ENCODE measurements at regions not wholly inside any gene's neighbourhood (a gene's known extent, or its start where the extent isn't known, plus 50 kb on each side); places are given as distances from the start of the nearest gene placed in this dataset.

DNA sequence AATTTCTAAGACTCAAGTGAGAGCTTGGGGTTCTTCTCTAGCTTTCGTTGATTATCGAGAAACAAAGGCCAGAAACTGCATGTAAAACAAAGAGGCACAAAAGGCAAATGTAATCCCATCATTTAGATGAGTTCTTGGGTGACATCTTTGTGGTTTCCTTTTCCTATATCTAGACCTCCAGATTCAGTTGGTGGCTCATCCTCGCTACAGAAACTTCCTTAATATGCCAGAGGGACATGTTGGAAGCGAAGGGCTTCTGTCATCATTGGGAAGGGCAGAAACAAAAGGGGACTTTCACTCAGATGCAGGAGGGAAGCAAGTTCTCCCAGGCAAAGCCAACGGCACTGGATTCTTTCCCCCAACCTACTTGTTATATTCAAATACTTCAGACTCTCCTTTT, 150.6 kb upstream of the ZFHX3 start:
- in situ Hi-C loops (cut with HindIII; ENCODE audit: low pct_unique_long_range_greater_than_20kb, low sequenced_read_pairs), result no loop called here
- DNase-seq (ENCODE audit: low read depth in 1 of 2, low spot score in 1 of 2), result no peak
- TF ChIP-seq JUND (IDR thresholded peaks at IDR 0.05; ENCODE audit: low read depth), result no peak

DNA sequence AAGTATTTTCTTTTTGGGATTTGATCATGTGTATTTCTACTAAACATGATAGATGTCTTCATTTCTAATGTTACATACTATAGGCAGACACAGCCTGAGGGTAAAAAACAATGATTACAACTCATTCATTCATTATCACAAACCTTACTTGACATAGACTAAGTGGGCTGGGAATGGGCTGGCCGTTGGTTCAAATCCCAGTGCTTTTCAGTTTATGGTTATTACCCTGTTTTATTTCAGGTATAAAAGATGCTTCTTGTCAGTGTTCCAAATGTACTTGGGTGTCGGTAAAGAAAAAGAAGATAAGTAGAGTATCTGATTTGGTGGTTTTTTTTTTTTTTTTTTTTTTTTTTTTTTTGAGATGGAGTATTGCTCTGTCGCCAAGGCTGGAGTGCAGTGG, 149.7 kb upstream of the ZFHX3 start:
- TF ChIP-seq JUND (IDR thresholded peaks at IDR 0.05; ENCODE audit: low read depth), result no peak
- DNase-seq (ENCODE audit: low read depth in 1 of 2, low spot score in 1 of 2), result no peak
- in situ Hi-C loops (cut with HindIII; ENCODE audit: low pct_unique_long_range_greater_than_20kb, low sequenced_read_pairs), result no loop called here

DNA sequence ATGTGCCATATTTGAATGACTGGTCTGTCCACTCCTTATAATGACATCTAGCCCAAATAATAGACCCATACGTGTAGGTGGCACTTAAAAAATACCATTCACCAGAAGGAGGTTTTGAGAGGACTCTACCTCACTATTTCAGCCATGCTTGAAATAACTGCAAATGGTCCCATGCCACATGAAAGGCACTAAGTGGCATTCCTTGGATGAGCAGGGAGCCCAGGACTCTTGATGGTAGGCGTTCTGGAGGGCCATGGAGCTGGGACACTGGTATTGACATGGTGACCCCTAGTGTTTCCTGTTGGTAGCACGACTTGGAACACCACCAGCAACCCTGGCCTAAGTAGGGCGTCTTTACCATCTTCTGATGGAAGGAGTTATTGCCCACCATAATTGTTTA, 148.7 kb upstream of the ZFHX3 start:
- peak in 1 of 2 experiments; percentile 77 for DNase-seq (ENCODE audit: low read depth in 1 of 2, low spot score in 1 of 2)
- no peak for TF ChIP-seq JUND (IDR thresholded peaks at IDR 0.05; ENCODE audit: low read depth)
- in situ Hi-C loops (cut with HindIII; ENCODE audit: low pct_unique_long_range_greater_than_20kb, low sequenced_read_pairs), result no loop called here

DNA sequence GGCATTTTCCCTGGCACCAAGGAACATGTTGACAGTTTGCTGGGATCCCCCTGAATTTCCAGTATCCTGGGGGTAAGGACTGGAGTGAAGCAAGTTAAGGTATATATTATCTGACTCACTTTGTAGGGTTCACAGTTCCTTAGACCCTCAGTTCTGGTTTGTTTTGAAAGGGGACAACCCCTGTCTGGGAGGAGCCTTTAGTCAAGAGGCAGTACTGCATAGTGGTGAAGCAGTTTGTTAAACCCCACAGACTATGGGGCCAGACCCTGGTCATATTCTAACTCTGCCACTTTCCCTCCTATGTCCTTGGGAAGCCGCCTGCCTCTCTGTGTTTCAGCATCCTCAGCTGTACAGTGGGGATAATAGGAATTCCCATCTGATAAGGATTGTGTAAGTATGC, 145.5 kb upstream of the ZFHX3 start:
- no peak for TF ChIP-seq JUND (IDR thresholded peaks at IDR 0.05; ENCODE audit: low read depth)
- in situ Hi-C loops (cut with HindIII; ENCODE audit: low pct_unique_long_range_greater_than_20kb, low sequenced_read_pairs), result no loop called here
- DNase-seq (ENCODE audit: low read depth in 1 of 2, low spot score in 1 of 2), result no peak

DNA sequence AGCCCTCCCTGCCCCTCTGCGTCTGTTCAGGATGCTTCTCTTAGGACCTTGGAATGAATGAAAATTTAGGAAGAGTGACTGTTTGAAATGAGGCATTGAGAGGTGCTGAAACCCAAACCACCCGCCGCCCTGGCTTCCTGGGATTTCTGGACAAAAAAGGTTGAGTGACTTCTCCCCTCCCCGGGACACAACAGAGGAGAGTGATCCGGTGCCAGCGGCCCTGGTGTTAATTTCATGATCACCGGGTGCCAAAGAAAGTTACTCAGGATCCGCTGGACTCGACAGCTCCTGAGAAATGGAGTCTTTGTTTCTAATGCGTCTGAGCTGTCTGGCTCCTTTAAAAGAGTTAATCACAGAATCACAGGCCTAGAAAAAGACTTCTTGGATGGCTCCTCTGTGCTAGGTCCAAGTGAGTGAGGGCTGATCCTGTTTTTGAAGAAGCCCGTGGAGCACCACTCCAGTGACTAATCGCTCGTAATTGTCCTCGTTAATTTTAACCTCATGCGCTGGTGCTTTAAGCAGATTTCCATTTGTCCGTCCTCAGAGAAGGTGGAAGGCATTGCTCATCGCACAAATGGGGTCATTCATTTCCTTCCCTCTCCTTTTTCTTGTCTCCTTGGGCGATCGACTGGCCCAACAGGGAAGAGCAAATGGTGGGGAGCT, 144.4 kb upstream of the ZFHX3 start:
- TF ChIP-seq JUND (IDR thresholded peaks at IDR 0.05; ENCODE audit: low read depth), result no peak
- in situ Hi-C loops (cut with HindIII; ENCODE audit: low pct_unique_long_range_greater_than_20kb, low sequenced_read_pairs), result no loop called here
- no peak for DNase-seq (ENCODE audit: low read depth in 1 of 2, low spot score in 1 of 2)

DNA sequence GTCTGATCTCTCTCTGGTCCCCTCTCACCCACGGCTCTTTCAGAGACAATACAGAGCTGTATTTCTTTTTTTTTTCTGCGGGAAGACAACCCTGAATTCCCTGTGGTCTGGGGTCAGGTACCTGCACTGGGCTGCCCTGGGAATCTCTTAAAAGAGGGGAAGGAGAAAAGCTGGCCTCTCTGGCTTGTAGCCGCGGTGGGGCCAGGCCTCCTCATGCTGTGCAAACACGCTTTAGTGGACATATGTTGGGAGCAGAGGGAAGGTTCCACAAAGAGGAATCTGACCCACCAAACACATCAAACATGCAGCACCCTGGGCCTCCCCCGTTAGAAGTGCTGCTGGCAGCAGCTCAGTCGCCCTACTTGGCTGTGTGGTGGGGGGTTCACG, 143.7 kb upstream of the ZFHX3 start:
- in situ Hi-C loops (cut with HindIII; ENCODE audit: low pct_unique_long_range_greater_than_20kb, low sequenced_read_pairs), result no loop called here
- TF ChIP-seq JUND (IDR thresholded peaks at IDR 0.05; ENCODE audit: low read depth), result no peak
- DNase-seq (ENCODE audit: low read depth in 1 of 2, low spot score in 1 of 2), result no peak

DNA sequence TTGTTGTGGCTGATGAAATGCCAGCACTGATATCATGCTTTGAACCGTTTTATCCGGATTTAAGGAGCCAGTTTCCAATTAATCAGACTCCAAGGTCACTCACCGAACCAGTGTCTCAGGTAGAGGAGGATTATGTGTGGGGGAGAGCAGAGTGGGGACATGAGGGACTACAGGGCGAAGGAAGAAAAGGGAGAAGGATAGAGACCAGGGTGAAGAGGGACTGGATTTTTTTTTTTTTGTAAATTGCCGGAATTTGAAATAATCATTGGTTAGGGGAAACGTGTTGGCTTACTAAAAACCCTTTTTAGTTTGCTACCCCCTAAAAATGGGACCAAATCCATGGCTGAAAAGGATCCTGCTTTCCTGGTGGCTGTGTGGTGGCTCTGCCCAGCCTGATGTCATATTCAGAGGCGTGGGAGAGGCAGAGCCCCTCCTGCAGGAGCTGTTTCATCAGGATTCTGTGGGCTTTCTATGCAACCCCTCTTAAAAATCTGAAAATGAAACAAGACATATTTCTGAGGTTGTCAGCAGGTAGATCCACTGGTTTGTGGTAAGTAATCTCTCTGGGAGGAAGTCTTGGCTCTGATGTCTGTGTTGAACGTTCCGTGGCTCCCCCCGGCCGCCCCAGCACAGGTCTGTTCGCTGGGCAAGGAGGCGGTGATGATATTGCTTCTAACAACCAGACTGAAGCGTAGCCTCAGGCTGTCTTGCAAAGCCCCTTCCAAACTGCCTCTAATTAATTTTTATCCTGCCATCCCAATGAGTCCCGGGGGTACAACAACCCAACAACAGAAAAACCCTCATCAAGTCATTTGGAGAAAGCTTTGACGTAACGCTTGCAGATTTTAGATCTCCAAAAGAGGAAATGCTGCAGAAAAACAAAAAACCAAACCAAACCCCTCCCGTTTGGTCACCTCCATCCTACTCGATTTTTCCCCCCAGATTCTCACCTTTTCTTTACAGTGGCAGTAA, 143.0 kb upstream of the ZFHX3 start:
- no peak for TF ChIP-seq JUND (IDR thresholded peaks at IDR 0.05; ENCODE audit: low read depth)
- in situ Hi-C loops (cut with HindIII; ENCODE audit: low pct_unique_long_range_greater_than_20kb, low sequenced_read_pairs), result no loop called here
- no peak for DNase-seq (ENCODE audit: low read depth in 1 of 2, low spot score in 1 of 2)

DNA sequence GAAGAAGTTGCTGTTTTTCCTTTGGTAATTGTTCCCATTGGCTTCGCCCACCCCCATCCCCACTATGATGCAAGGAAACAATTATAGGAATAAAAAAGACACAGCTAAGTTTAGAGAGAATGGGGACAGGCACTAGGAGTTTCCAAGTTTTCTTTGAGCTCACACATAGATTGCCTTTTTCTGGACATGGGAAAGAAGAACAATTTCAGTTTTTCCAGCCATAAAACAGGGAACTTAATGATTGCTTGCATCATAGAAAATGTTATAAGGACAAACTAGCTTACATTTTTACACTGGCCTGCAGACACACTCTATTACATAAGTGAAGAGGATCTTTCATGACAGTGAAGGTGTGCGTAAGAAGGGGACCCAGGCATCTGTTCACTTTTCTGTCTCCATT, 142.3 kb upstream of the ZFHX3 start:
- DNase-seq (ENCODE audit: low read depth in 1 of 2, low spot score in 1 of 2), result no peak
- in situ Hi-C loops (cut with HindIII; ENCODE audit: low pct_unique_long_range_greater_than_20kb, low sequenced_read_pairs), result no loop called here
- no peak for TF ChIP-seq JUND (IDR thresholded peaks at IDR 0.05; ENCODE audit: low read depth)

DNA sequence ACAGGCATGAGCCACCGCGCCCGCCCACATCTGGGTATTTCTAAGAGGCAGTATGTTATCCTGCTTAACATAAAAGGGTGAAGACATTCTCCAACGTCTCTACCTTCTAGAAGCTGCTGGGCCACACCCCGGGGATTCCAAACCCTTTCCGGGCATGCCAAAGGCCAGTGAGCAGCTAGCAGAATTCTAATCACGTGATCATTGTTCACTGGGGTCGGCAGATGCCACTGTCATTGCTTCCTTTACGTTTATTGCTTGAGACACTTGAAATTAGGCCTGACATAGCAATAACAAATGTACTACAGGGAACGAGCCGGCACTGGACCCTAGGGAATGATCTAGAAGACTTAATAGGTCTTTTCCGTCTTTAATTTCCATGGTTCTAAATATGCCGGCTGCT, 141.2 kb upstream of the ZFHX3 start:
- no peak for TF ChIP-seq JUND (IDR thresholded peaks at IDR 0.05; ENCODE audit: low read depth)
- in situ Hi-C loops (cut with HindIII; ENCODE audit: low pct_unique_long_range_greater_than_20kb, low sequenced_read_pairs), result no loop called here
- no peak for DNase-seq (ENCODE audit: low read depth in 1 of 2, low spot score in 1 of 2)

DNA sequence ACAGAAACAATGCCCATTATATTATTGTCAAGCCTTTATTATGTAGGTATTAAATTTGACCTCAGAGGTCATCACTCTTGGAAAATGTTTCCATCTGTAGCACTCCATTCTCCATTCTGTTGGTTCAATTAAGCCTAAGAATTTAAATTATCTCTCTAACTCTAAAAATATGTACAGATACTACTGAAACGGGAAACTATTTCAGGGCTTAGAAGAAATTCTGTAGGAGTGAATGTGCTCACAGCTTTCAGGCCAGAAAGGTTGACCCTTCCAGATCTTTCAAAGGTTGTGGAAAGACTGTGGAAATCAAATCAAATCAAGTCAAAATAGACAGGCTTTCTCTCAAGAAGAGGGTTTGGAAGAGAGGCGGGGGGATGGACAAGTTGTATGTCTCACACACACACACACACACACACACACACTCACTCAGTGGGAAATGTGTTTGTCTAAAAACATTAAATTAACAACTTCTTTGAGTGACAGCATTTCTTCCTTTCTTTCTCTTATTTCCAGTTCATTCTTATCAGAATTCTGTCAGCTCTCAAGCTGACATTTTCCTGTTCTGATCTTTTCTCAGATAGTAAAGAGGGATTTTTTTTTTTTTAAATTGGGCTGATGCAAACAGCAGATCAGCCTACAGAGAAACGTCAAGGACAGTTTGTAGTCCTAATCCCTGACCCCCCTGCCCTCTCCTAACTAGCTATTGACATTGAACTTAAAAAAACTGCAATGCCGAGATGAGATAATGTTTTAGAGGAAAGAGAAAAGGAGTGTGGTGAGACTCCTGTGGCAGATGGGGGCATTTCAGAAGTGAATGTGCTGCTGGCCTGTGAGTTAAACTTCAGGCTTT, 139.0 kb upstream of the ZFHX3 start:
- in situ Hi-C loops (cut with HindIII; ENCODE audit: low pct_unique_long_range_greater_than_20kb, low sequenced_read_pairs), result no loop called here
- no peak for TF ChIP-seq JUND (IDR thresholded peaks at IDR 0.05; ENCODE audit: low read depth)
- no peak for DNase-seq (ENCODE audit: low read depth in 1 of 2, low spot score in 1 of 2)

DNA sequence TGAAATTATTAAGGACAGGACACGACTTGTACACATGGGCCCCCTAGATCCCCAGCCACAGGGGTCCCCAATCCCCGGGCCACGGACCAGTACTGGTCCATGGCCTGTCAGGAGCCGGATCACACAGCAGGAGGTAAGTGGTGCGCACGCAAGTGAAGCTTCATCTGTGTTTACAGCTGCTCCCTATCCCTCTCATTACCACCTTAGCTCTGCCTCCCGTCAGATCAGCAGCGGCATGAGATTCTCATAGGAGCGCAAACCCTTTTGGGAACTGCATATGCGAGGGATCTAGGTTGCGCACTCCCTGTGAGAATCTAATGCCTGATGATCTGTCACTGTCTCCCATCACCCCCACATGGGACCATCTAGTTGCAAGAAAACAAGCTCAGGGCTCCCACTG, 137.8 kb upstream of the ZFHX3 start:
- no peak for DNase-seq (ENCODE audit: low read depth in 1 of 2, low spot score in 1 of 2)
- in situ Hi-C loops (cut with HindIII; ENCODE audit: low pct_unique_long_range_greater_than_20kb, low sequenced_read_pairs), result no loop called here

DNA sequence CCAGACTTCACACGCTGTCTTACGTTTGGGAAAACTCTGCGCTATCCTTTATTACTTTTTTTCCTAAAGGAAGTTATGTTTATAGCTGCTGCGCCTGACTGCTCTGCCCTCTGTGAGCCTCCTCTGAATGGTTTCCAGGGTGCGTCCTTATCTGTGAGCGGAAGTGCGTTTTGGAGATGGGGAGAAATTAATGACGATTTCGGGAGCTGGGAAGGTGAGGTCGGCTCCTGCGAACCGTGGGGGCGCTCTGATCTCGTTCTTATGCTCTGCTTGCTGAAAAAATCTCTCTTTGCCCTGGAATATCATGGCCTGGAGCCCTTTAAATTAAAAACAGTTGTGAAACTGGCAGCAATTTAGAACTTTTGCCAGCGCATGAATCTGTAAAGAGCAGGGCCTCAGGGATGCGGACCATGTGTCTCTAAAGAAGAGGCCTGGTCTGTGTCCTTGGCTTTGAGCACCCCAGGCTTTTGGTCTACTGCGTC, 135.7 kb upstream of the ZFHX3 start:
- TF ChIP-seq JUND (IDR thresholded peaks at IDR 0.05; ENCODE audit: low read depth), result no peak
- DNase-seq (ENCODE audit: low read depth in 1 of 2, low spot score in 1 of 2), result no peak
- in situ Hi-C loops (cut with HindIII; ENCODE audit: low pct_unique_long_range_greater_than_20kb, low sequenced_read_pairs), result no loop called here

More for the DNA sequence above, 137.8 kb upstream of the ZFHX3 start:
- TF ChIP-seq JUND (IDR thresholded peaks at IDR 0.05; ENCODE audit: low read depth), result no peak

Measured in T47D (cell line).